Neural cell (in vitro differentiated cells): ENCODE measurements at regions not wholly inside any gene's neighbourhood (a gene's known extent, or its start where the extent isn't known, plus 50 kb on each side); places are given as distances from the start of the nearest gene placed in this dataset.

Source experiments
- EP300 ChIP-seq: fragments of 450-650 bp; conservative IDR thresholded peaks from 2 replicates; pipeline ENCODE4 v1.6.1; 2014; ENCODE audit warnings: antibody characterized with exemption, mild to moderate bottlenecking, moderate library complexity; ENCODE audit not compliant: poor library complexity, severe bottlenecking
- EZH2 ChIP-seq: fragments of 200-600, 300-800 bp; shearing (Covaris generic), sonication (generic); IDR thresholded peaks from 2 replicates; pipeline ENCODE4 v1.6.1; 2014; ENCODE audit warnings: antibody characterized with exemption, low read length, borderline replicate concordance, mild to moderate bottlenecking; ENCODE audit not compliant: insufficient read depth, poor library complexity, severe bottlenecking
- POLR2AphosphoS5 ChIP-seq: IDR thresholded peaks from 2 replicates; pipeline ENCODE4 v1.6.1; 2012
- RAD21 ChIP-seq: fragments of 450-650 bp; conservative IDR thresholded peaks from 2 replicates; pipeline ENCODE4 v1.6.1; 2014; ENCODE audit warnings: antibody characterized with exemption, mild to moderate bottlenecking, moderate library complexity
- TF ChIP-seq, protein P1 (sequence below): fragments of 450-650 bp; IDR thresholded peaks from 2 replicates; pipeline ENCODE4 v1.5.1; 2014; ENCODE audit warnings: antibody characterized with exemption, mild to moderate bottlenecking, moderate library complexity; ENCODE audit not compliant: poor library complexity, severe bottlenecking

DNA sequence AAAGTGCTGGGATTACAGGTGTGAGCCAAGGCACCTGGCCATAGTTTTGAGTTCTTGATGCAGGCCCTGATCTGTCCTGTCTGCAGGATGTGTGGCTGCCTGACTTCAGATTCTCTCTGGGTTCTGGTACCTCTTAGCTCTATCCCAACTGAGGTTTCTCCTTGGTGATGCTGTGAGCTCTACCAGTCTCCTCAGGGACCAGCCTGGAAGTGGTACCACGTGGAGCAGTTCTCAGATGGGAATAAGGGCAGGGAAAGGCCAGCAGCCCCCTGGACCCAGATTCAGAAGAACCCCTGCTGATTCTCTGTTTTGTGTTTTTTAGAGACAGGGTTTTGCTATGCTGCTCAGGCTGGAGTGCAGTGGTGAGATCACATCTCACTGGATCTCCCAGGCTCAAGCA lies 85.0 kb upstream of the HELT start:
- TF ChIP-seq EZH2 (no peak), RAD21 (no peak), EP300 (no peak), POLR2AphosphoS5 (no peak)
- TF ChIP-seq, protein P1, sequence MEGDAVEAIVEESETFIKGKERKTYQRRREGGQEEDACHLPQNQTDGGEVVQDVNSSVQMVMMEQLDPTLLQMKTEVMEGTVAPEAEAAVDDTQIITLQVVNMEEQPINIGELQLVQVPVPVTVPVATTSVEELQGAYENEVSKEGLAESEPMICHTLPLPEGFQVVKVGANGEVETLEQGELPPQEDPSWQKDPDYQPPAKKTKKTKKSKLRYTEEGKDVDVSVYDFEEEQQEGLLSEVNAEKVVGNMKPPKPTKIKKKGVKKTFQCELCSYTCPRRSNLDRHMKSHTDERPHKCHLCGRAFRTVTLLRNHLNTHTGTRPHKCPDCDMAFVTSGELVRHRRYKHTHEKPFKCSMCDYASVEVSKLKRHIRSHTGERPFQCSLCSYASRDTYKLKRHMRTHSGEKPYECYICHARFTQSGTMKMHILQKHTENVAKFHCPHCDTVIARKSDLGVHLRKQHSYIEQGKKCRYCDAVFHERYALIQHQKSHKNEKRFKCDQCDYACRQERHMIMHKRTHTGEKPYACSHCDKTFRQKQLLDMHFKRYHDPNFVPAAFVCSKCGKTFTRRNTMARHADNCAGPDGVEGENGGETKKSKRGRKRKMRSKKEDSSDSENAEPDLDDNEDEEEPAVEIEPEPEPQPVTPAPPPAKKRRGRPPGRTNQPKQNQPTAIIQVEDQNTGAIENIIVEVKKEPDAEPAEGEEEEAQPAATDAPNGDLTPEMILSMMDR, result no peak
